Suppressor macrophage (primary cell): ENCODE measurements at regions not wholly inside any gene's neighbourhood (a gene's known extent, or its start where the extent isn't known, plus 50 kb on each side); places are given as distances from the start of the nearest gene placed in this dataset.
"Not testable (repeated sequence)": the region's sequence is repeated elsewhere in the genome, so short reads cannot be mapped to it uniquely, and the experiment has no call there.

Source experiments
- DNase-seq, 4 experiments: peaks; one replicate each; pipeline ENCODE4 v3.0.0-alpha.2; 2020 to 2022

GRCh38 chr3:27661797-27662196 lies 60.3 kb downstream of the EOMES start:
- DNase-seq: peak in 3 of 4 experiments; percentile 39 to 52 (median 40)

GRCh38 chr3:27659279-27660021 lies 62.7 kb downstream of the EOMES start:
- DNase-seq: peak; percentile 57 to 79 (median 68)

DNA sequence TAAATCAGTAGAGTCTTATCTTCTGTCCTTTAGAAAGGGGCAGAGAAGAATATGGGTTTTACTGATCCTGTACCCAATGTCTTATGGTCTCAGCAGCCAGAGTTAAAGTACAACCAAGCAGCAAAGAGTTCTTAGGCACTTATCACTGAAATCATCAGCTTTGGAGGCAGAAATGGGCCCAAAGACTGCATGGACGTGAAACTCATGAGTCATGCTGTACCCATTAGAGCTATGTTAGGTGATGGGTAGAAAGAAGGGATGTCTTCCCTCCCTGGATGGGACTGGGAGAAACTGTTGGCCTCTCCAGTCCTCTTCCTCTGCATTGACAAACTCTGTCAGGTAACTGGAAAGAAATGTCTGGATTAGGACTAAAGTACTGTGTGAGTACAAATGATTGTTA lies 63.4 kb downstream of the EOMES start:
- DNase-seq: no peak

GRCh38 chr3:27657871-27658270 lies 64.3 kb downstream of the EOMES start:
- no peak for DNase-seq

GRCh38 chr3:27657404-27657803 lies 64.7 kb downstream of the EOMES start:
- no peak for DNase-seq

DNA sequence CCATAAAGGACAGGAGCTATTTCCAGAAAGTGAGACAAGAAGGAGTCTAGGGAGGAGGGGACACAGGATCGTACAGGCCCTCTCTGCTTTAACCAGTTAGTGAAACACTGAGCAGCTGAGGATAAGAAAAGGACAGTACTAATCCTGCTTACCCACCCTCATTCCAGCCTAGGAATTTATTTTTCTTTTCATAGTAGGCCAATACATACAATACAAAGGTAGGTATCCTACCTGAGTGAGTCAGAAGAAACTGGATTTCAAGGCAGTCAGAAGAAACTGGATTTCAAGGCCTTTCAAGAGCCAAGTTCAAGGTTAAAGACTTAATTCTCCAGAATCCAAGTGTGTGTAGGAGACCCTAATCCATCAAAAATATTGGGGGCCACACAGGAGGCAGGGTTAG lies 65.3 kb downstream of the EOMES start:
- no peak for DNase-seq

- DNase-seq: peak in 1 of 4 experiments; percentile 31
Measured at GRCh38 chr3:27655547-27655946, 66.6 kb downstream of the EOMES start.

- no peak for DNase-seq
Measured at GRCh38 chr3:27653803-27654558, 68.1 kb downstream of the EOMES start.

DNA sequence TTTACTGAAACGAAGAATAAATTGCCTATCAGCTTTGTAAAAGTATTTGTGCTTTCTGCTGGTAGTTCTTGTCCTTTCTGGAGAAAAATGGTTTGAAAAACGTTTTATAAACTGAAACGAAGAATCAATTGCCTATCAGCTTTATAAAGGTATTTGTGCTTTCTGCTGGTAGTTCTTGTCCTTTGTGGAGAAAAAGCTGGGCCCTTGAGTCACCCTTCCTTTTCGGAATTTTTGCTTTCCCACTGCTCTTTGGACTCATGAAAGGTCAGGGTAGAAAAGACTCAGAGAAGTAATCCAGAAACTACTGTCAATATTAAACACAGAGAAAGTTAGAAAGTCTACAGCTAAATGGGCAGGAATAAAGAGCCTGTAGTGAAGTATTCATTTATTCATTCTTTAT lies 72.8 kb downstream of the EOMES start:
- DNase-seq: no peak

- no peak for DNase-seq
Measured at GRCh38 chr3:27646896-27647295, 75.2 kb downstream of the EOMES start.

GRCh38 chr3:27644941-27645340 lies 77.2 kb downstream of the EOMES start:
- DNase-seq: no peak

DNA sequence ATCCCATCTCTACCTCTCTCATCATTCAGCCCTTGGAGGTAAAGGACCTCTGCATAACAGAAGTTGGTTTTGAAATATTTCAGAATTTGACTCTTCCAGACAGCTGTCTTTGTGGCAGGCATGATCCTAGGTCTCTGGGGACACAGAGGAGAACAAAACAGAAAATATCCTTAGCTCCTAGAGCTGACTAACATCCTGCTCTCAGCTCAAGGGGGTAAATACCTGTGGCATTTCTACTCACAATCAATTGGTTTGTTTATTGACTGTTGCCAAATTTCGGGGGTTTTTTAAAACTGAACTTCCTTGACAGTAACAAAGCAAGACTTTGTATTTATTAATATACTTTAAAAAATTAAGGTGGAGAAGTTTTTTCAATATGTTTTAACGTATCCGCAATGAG lies 78.8 kb downstream of the EOMES start:
- no peak for DNase-seq

GRCh38 chr3:27642796-27643195 lies 79.3 kb downstream of the EOMES start:
- DNase-seq: no peak

GRCh38 chr3:27641888-27642601 lies 80.1 kb downstream of the EOMES start:
- DNase-seq: no peak

- DNase-seq: no peak
Measured at GRCh38 chr3:27641271-27641800, 80.8 kb downstream of the EOMES start.

DNA sequence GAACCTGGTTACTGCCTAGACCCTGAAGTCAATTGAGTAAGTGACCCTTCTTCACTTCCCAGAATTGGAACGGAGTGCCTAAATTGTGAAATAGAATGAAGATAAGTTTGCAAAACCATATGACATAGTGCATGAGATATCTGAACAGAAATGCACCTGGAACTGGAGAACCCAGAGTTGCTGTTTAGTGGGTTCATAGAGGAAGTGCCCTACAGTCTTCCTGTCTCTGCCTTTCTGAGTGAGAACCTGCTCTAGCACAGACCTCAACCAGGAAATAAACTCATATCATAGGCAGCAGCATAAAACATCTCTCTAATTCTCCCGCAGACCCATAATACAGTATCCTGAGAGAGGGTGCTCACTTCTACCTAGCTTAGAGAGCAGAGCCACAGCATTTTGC lies 82.9 kb downstream of the EOMES start:
- DNase-seq: peak in 2 of 4 experiments; percentile 18 to 25

GRCh38 chr3:27638594-27638993 lies 83.5 kb downstream of the EOMES start:
- no peak for DNase-seq

DNA sequence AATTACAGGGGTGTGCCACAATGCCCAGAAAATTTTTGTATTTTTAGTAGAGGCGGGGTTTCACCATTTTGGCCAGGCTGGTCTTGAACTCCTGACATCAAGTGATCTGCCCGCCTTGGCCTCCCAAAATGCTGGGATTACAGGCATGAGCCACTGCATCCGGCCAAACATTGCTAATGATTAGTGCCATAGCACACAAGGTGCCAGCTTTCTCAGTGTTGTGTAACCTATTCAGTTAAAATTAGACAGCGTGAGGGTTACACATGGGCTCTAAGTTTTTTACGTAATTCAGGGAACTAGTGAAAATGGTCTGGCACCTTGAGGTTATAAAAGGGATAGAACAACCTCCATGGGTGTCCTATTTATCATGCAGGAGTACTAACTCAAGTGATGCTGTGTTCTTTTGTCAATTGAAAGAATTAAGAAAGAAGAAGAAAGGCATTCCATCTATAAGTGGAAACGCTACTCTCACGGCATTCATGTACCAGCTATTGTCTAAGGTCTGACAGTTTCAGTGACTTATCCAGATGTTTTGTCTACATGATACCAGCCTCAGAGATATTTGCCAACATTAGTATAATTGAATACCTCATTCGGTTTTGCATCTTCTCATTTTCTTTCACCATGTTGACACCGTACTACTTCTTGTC lies 84.7 kb downstream of the EOMES start:
- peak in 2 of 4 experiments; percentile 18 to 28 for DNase-seq

DNA sequence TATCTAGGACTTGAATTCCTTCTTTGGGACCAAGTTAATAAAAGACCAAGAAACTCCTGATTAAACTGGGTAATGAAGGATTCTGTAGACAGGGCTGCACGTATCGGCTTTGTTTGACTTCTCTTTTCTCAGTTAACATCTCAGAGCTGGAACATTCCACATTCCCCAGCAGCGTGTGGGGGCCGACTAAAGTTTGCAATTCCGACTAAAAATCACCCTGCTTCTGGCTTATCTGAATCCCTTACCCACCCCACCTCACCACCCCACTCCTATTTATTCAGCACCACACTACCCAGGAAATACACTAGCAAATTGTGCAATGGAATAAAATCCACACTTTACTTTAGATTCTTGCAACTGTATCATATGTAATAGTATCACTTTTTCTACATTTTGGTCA lies 87.1 kb downstream of the EOMES start:
- DNase-seq: not testable (repeated sequence)

- DNase-seq: peak in 2 of 4 experiments; percentile 49 to 52
Measured at GRCh38 chr3:27633224-27633545, 88.9 kb downstream of the EOMES start.

- DNase-seq: peak; percentile 37 to 63 (median 48)
Measured at GRCh38 chr3:27632431-27633223, 89.5 kb downstream of the EOMES start.

- DNase-seq: peak in 1 of 4 experiments; percentile 24
Measured at GRCh38 chr3:27630885-27631284, 91.2 kb downstream of the EOMES start.
